K562 (cell line): ENCODE measurements at regions not wholly inside any gene's neighbourhood (a gene's known extent, or its start where the extent isn't known, plus 50 kb on each side); places are given as distances from the start of the nearest gene placed in this dataset.

Experiments
- ATAC-seq: fragments of 200-7000 bp; cut with Tn5 transposase; 3 replicates; pipeline ENCODE4 v1.9.1; 2020; ENCODE audit warnings: moderate library complexity
- BruUV-seq: library from RNA; stranded (reverse); fragments of 400-500 nt; replicated peaks from 2 replicates; lab custom pipeline; 2021; lab: Mats Ljungman, UMichigan
- CTCF ChIA-PET: fragments of 300-600 bp; formaldehyde crosslinking; extraction: SDS; loops from one replicate; lab custom pipeline; 2021; ENCODE audit warnings: low intra/inter-chr PET ratio; lab: Yijun Ruan, JAX
- POLR2A ChIA-PET: fragments of 300-600, 350-650 bp; sonication (Branson Sonifier 250); formaldehyde crosslinking; extraction: SDS; loops from one replicate; lab custom pipeline; 2021; ENCODE audit warnings: antibody characterized with exemption, inconsistent platforms; lab: Yijun Ruan, JAX
- DNase-seq, 4 experiments: peaks; one replicate each; pipeline versions ENCODE4 v3.0.0 to v3.0.0-alpha.2; 2011 to 2018; ENCODE audit warnings: low spot score in 3 of 4, mixed read lengths in 3 of 4; ENCODE audit errors: extremely low read depth in 1 of 4
- FAIRE-seq: peaks from 2 replicates; lab custom pipeline; 2011; peaks lifted over from hg19 to GRCh38; lab: Jason Lieb, UNC
- H2AFZ ChIP-seq: 2 replicates; pipeline ENCODE4 v1.6.0; 2011; ENCODE audit warnings: low read depth, low read length, control low read depth, inconsistent platforms
- H3K27ac ChIP-seq: fragments of 200-600 bp; 3 replicates; pipeline ENCODE4 v1.8.0; 2011; ENCODE audit warnings: low read depth, mild to moderate bottlenecking, control low read depth, inconsistent platforms, low read length, moderate library complexity, mixed read lengths; ENCODE audit errors: extremely low read depth
- H3K27me3 ChIP-seq, 2 experiments: fragments of 300-600 bp in 1 of 2; 2 replicates in 1 of 2; 3 replicates in 1 of 2; pipeline versions ENCODE4 v1.6.0 to v1.8.0; 2011; ENCODE audit warnings: inconsistent platforms in 2 of 2, low read length in 2 of 2, mild to moderate bottlenecking in 1 of 2, mixed read lengths in 1 of 2, moderate library complexity in 1 of 2; ENCODE audit not compliant: control insufficient read depth in 2 of 2, insufficient read depth in 2 of 2
- H3K36me3 ChIP-seq: fragments of 300-600 bp; 3 replicates; pipeline ENCODE4 v1.8.0; 2011; ENCODE audit warnings: mild to moderate bottlenecking, low read length, inconsistent platforms; ENCODE audit not compliant: control insufficient read depth, insufficient read depth
- H3K4me1 ChIP-seq, 2 experiments: fragments of 200-600 bp in 1 of 2; replicated peaks in 1 of 2; 2 replicates in 1 of 2; 3 replicates in 1 of 2; pipeline versions ENCODE4 v1.5.1 to v1.8.0; 2011; ENCODE audit warnings: inconsistent platforms in 2 of 2, low read length in 2 of 2, mild to moderate bottlenecking in 1 of 2, mixed read lengths in 1 of 2, moderate library complexity in 1 of 2; ENCODE audit not compliant: control insufficient read depth in 2 of 2, insufficient read depth in 2 of 2
- H3K4me2 ChIP-seq: 2 replicates; pipeline ENCODE4 v1.6.1; 2011; ENCODE audit warnings: low read length, control low read depth, inconsistent platforms, mixed read lengths; ENCODE audit not compliant: insufficient read depth
- H3K4me3 ChIP-seq: fragments of 200-600 bp; sonication (generic), shearing (Covaris generic); 2 replicates; pipeline ENCODE4 v1.5.1; 2016; ENCODE audit warnings: control low read depth, inconsistent platforms
- H3K79me2 ChIP-seq: fragments of 200-600 bp; 3 replicates; pipeline ENCODE4 v1.8.0; 2011; ENCODE audit warnings: low read length, inconsistent platforms; ENCODE audit not compliant: control insufficient read depth, insufficient read depth
- H3K9ac ChIP-seq, 2 experiments: 2 replicates each; pipeline versions ENCODE4 v1.6.0 to v1.6.1; 2011; ENCODE audit warnings: low read depth in 2 of 2, low read length in 2 of 2, control low read depth in 1 of 2, inconsistent platforms in 1 of 2, mild to moderate bottlenecking in 1 of 2, mixed read lengths in 1 of 2; ENCODE audit not compliant: insufficient read depth in 1 of 2
- H3K9me1 ChIP-seq: one replicate; pipeline ENCODE4 v1.6.0; 2011; ENCODE audit warnings: inconsistent platforms, mild to moderate bottlenecking, low read length, moderate library complexity; ENCODE audit not compliant: control insufficient read depth, insufficient read depth
- H3K9me3 ChIP-seq: replicated peaks from 2 replicates; pipeline ENCODE4 v1.5.1; 2011; ENCODE audit warnings: low read depth, low read length, inconsistent platforms; ENCODE audit not compliant: control insufficient read depth, insufficient read depth
- H4K20me1 ChIP-seq: replicated peaks from 2 replicates; pipeline ENCODE4 v1.6.1; 2011; ENCODE audit warnings: low read length, inconsistent platforms, mixed read lengths; ENCODE audit not compliant: control insufficient read depth, insufficient read depth
- CEBPZ ChIP-seq: fragments of 150-350 bp; IDR thresholded peaks from 2 replicates; pipeline ENCODE4 v1.6.1; 2014; ENCODE audit warnings: low read depth, mild to moderate bottlenecking, low read length, borderline replicate concordance
- RNF219 ChIP-seq: fragments of 250-450 bp; sonication (Bioruptor Pico); IDR thresholded peaks from 2 replicates; pipeline ENCODE4 v1.5.0; 2022; ENCODE audit warnings: mild to moderate bottlenecking
- SIN3B ChIP-seq: fragments of 450-650 bp; IDR thresholded peaks from 2 replicates; pipeline ENCODE4 v1.6.1; 2017; ENCODE audit warnings: low read depth, mild to moderate bottlenecking, moderate library complexity
- ZNF280A ChIP-seq: fragments of 450-650 bp; IDR thresholded peaks from 2 replicates; pipeline ENCODE4 v1.6.1; 2018; ENCODE audit warnings: mild to moderate bottlenecking, low read depth; ENCODE audit not compliant: partially characterized antibody
- ZNF57 ChIP-seq: fragments of 450-650 bp; formaldehyde crosslinking; IDR thresholded peaks from 2 replicates; pipeline ENCODE4 v1.4.0; 2020; ENCODE audit warnings: mild to moderate bottlenecking, moderate library complexity
- WGBS: fragments of 100-300 bp; shearing (Covaris generic); methylation state at CpG from one replicate; pipeline ENCODE4 v1.1.6; 2016; ENCODE audit warnings: low coverage, mixed read lengths; ENCODE audit not compliant: insufficient coverage; ENCODE audit errors: missing lambda C conversion rate; 5-methylcytosine and 5-hydroxymethylcytosine counted together
- in situ Hi-C: fragments of 300-500 bp; cut with MboI; formaldehyde crosslinking; loops from 4 replicates; pipeline ENCODE4 v1.15.0; 2018; ENCODE audit warnings: inconsistent platforms, mixed read lengths
- intact Hi-C: fragments of 100-400 bp; cut with micrococcal nuclease; formaldehyde crosslinking; loops from 2 replicates; pipeline ENCODE4 v1.14.2; 2022

- no peaks in the 10 kb centered on the region for H4K20me1 ChIP-seq
- H3K79me2 ChIP-seq: no peaks in the 10 kb centered on the region
- no peaks in the 10 kb centered on the region for H3K27me3 ChIP-seq
- H3K4me2 ChIP-seq: no peak overlapping the region
- in situ Hi-C loops: no loop called here
- TF ChIP-seq ZNF57 (CRISPR knock-in tag) (no peak), RNF219 (CRISPR knock-in tag) (no peak), ZNF280A (no peak), CEBPZ (no peak), SIN3B (no peak)
- POLR2A ChIA-PET: no interaction called here
- no peak overlapping the region for H3K27ac ChIP-seq
- CTCF ChIA-PET: no interaction called here
- no peak for DNase-seq
- no peak overlapping the region for H3K4me3 ChIP-seq
- BruUV-seq: no TSS peak
- no peaks in the 10 kb centered on the region for H3K4me1 ChIP-seq
- intact Hi-C loops: no loop called here
- no peaks in the 10 kb centered on the region for H3K9me1 ChIP-seq
- H3K9ac ChIP-seq: no peak overlapping the region
- no peaks in the 10 kb centered on the region for H3K9me3 ChIP-seq
- 4% methylated on average over 4 of the region's 4 CpGs for WGBS
- no peak for ATAC-seq
- no peaks in the 10 kb centered on the region for H3K36me3 ChIP-seq
- no peak overlapping the region for H2AFZ ChIP-seq
- FAIRE-seq: no peak
Measured at GRCh38 chr3:99128725-99129505, 227.4 kb upstream of the DCBLD2 start.
